ENCODE measurements at regions not wholly inside any gene's neighbourhood (a gene's known extent, or its start where the extent isn't known, plus 50 kb on each side); places are given as distances from the start of the nearest gene placed in this dataset.

DNA sequence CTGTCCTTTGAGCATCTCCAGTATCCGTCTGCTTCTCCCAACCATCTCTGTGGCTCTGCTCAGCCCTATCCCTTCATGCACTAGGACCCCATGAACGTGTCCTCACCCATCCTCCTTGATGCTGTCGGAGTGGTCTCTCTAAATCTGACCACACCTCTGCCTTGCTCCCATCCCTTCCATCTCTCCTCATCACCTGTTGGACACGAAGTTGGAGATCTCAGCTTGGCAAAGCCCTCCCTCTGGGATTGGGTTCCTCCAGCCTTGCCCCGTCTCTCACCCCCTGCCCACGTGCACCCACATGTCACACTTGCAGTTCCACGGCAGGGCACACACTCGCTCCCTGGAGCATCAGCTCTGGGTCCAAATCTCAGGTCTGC, 135.7 kb downstream of the ACTL8 start:
- intact Hi-C loops (cut with DNase I), result no loop called here
- H3K4me1 ChIP-seq, result peaks cover 20 to 25% (median 23%) of the 10 kb centered on the region in 4 donors
- H3K4me3 ChIP-seq, result no peak overlapping the region
- TF ChIP-seq EP300 (IDR thresholded peaks at IDR 0.05) (no peak), POLR2A (IDR thresholded peaks at IDR 0.05; ENCODE audit: low read depth) (no peak), CTCF (IDR thresholded peaks at IDR 0.05) (no peak), POLR2AphosphoS5 (IDR thresholded peaks at IDR 0.05) (no peak)
- no peaks in the 10 kb centered on the region for H3K36me3 ChIP-seq
- peaks cover 0 to 66% (median 4%) of the 10 kb centered on the region in 4 donors for H3K27me3 ChIP-seq
- no peak overlapping the region for H3K27ac ChIP-seq (replicated peaks in 1 of 4)
- H3K9me3 ChIP-seq, result no peaks in the 10 kb centered on the region
- 87% methylated on average over 8 of the region's 8 CpGs for whole genome bisulfite sequencing
- DNase-seq (ENCODE audit: extremely low spot score), result no peak

DNA sequence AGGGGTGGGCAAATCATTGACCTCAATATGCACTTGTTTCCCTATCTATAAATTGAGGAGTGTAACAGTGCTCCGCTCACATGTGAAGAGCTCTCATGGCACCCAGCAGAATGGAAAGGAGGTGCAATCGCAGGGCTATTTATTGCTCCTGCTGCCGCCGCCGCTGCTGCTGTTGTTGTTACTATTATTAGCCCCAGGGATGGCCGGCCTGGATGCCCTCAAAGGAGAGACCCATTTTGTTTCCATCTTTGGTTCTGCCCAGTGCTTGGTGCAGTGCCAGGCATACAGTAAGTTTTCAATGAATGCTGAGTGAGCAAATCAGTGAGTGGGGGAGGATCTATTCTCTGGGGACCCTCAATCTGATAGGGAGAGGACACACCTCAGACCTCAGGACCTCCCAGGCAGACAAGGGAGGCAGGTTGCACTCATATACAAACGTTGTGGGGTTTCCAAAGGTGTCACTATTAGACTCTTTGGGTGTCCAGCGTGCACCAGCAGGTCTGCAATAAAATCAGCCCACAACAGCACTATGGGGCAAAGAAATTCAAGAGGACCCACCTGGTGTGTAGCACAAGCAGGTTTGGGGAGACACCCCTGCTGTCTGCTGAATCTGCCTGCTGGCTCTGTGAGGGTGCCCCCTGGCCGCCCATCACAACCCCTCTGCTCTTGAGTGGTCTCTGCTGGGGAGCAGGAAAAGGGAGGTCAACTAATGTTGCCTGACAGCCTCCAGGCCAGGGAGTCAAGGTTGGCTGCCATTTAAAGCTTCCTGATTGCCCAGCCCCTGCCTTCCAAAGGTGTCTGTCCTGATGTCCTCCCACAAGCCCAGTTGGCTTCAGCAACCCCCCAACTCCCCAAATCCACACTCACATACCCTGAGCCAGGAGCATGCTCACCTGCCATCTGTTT, 136.3 kb downstream of the ACTL8 start:
- Histone ChIP-seq H3K9me3 (no peaks in the 10 kb centered on the region), H3K27me3 (peaks cover 0 to 66% (median 4%) of the 10 kb centered on the region in 4 donors), H3K27ac (replicated peaks in 1 of 4) (no peak overlapping the region), H3K4me3 (no peak overlapping the region), H3K36me3 (no peaks in the 10 kb centered on the region), H3K4me1 (peaks cover 20 to 25% (median 23%) of the 10 kb centered on the region in 4 donors)
- intact Hi-C loops (cut with DNase I), result no loop called here
- no peak for DNase-seq (ENCODE audit: extremely low spot score)
- 73% methylated on average over 9 of the region's 9 CpGs for WGBS
- TF ChIP-seq POLR2A (IDR thresholded peaks at IDR 0.05; ENCODE audit: low read depth) (no peak), CTCF (IDR thresholded peaks at IDR 0.05) (no peak), POLR2AphosphoS5 (IDR thresholded peaks at IDR 0.05) (no peak), EP300 (IDR thresholded peaks at IDR 0.05) (no peak)

- intact Hi-C loops (cut with DNase I), result no loop called here
- Histone ChIP-seq H3K36me3 (no peaks in the 10 kb centered on the region), H3K4me1 (peaks cover 20 to 25% (median 23%) of the 10 kb centered on the region in 4 donors), H3K27me3 (peaks cover 0 to 64% (median 2%) of the 10 kb centered on the region in 4 donors), H3K9me3 (no peaks in the 10 kb centered on the region), H3K27ac (replicated peaks in 1 of 4) (no peak overlapping the region), H3K4me3 (no peak overlapping the region)
- DNase-seq (ENCODE audit: extremely low spot score), result no peak
- WGBS, result 75% methylated on average over 8 of the region's 8 CpGs
- no peak for TF ChIP-seq POLR2AphosphoS5 (IDR thresholded peaks at IDR 0.05)
- TF ChIP-seq POLR2A (IDR thresholded peaks at IDR 0.05; ENCODE audit: low read depth), result no peak
- no peak for TF ChIP-seq EP300 (IDR thresholded peaks at IDR 0.05)
- TF ChIP-seq CTCF (IDR thresholded peaks at IDR 0.05), result no peak
Measured at GRCh38 chr1:17892225-17892624, 137.1 kb downstream of the ACTL8 start.

DNA sequence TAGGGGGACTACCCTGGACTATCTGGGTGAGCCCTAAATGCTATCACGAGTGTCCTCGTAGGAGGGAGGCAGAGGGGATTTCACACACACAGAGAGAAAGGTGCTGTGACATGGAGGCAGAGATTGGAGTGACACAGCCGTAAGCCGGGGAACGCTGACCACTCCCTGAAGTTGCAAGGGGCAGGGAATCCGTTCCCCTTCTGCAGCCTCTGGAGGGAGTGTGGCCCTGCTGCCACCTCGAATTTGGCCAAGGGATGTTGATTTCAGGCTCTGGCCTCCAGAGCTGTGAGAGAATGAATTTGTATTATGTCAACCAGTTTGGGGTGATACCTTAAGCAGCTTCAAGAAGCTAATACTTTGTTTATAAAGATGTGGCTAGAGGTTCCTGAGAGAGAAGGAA, 137.7 kb downstream of the ACTL8 start:
- H3K27me3 ChIP-seq, result peaks cover 0 to 58% (median 0%) of the 10 kb centered on the region in 4 donors
- DNase-seq (ENCODE audit: extremely low spot score), result no peak
- H3K36me3 ChIP-seq, result no peaks in the 10 kb centered on the region
- peaks cover 20 to 25% (median 23%) of the 10 kb centered on the region in 4 donors for H3K4me1 ChIP-seq
- TF ChIP-seq CTCF (IDR thresholded peaks at IDR 0.05) (no peak), POLR2A (IDR thresholded peaks at IDR 0.05; ENCODE audit: low read depth) (no peak), EP300 (IDR thresholded peaks at IDR 0.05) (no peak), POLR2AphosphoS5 (IDR thresholded peaks at IDR 0.05) (no peak)
- H3K27ac ChIP-seq (replicated peaks in 1 of 4), result no peak overlapping the region
- 62% methylated on average over 7 of the region's 7 CpGs for WGBS
- intact Hi-C loops (cut with DNase I), result no loop called here
- no peaks in the 10 kb centered on the region for H3K9me3 ChIP-seq
- H3K4me3 ChIP-seq, result no peak overlapping the region
